ENCODE measurements at regions not wholly inside any gene's neighbourhood (a gene's known extent, or its start where the extent isn't known, plus 50 kb on each side); places are given as distances from the start of the nearest gene placed in this dataset.

DNA sequence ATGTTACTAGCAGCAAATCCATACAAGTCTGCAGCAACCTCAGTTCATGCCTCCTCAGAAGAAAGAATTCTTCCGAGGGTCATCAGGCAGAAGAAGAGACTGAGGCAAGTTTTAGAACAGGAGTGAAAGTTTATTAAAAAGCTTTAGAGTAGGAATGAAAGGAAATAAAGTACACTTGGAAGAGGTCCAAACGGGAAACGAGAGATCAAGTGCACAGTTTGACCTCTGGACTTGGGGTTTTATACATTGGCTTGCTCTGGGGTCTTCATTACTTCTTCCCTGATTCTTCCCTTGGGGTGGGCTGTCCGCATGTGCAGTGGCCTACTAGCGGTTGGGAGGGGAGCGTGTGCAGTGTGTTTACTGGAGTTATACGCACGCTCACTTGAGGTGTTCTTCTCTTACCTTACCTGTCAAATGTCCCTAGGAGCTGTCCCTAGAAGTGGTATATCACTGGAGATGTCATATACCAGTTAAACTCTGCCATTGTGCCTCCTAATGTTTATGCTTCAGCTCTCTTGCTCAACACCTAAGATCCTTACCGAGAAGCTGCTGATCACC, 372.8 kb upstream of the KITLG start:
- no peak for TF ChIP-seq EZH2phosphoT487 (IDR thresholded peaks at IDR 0.05; ENCODE audit: low read length)
- TF ChIP-seq, protein P1, sequence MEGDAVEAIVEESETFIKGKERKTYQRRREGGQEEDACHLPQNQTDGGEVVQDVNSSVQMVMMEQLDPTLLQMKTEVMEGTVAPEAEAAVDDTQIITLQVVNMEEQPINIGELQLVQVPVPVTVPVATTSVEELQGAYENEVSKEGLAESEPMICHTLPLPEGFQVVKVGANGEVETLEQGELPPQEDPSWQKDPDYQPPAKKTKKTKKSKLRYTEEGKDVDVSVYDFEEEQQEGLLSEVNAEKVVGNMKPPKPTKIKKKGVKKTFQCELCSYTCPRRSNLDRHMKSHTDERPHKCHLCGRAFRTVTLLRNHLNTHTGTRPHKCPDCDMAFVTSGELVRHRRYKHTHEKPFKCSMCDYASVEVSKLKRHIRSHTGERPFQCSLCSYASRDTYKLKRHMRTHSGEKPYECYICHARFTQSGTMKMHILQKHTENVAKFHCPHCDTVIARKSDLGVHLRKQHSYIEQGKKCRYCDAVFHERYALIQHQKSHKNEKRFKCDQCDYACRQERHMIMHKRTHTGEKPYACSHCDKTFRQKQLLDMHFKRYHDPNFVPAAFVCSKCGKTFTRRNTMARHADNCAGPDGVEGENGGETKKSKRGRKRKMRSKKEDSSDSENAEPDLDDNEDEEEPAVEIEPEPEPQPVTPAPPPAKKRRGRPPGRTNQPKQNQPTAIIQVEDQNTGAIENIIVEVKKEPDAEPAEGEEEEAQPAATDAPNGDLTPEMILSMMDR (IDR thresholded peaks at IDR 0.05; ENCODE audit: low read length) = no peak

All from MM.1S (cell line).